ENCODE measurements at regions not wholly inside any gene's neighbourhood (a gene's known extent, or its start where the extent isn't known, plus 50 kb on each side); places are given as distances from the start of the nearest gene placed in this dataset.

DNA sequence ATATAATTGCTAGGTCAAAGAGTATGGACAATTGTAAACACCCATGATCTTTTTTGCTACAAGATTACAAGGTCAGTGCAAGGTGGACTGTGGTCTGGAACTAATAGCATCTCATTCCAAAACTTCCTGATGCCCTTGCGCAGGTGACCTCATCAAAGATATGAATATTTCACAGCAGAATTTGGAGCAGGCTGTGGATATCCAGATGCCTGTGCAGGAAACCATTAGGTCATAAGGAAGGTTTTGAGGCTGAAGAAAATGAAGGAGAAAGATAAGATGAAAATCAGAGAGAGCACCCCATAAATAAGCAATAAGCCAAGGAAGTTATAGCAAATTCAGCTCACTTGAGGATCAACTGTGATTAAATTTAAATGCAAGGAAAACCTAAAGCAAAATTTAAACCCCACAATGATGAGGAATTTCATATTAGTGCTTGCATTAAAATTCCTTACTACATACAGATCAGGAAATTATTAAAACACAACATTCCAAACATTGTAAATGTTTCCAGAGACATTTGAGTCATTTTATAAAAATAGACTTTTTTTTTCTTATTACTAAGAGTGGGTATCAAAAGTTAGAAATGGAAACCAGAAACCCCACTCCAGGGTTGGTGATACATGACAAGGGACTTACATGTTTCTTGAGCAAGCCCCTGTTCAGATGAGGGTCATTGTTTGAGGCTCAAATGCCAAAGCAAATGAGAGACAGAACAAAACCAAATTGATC lies 100.7 kb upstream of the FAM9C start:
- Histone ChIP-seq H3K9me3 (no peaks in the 10 kb centered on the region), H3K36me3 (no peaks in the 10 kb centered on the region), H3K4me1 (ENCODE audit: control insufficient read depth in 1 of 2, insufficient read depth in 1 of 2, low read depth in 1 of 2, low read length in 1 of 2) (peaks cover 10 to 15% of the 10 kb centered on the region in 2 experiments), H3K27me3 (no peaks in the 10 kb centered on the region), H3K4me3 (ENCODE audit: low read depth in 1 of 2, low read length in 1 of 2) (no peak overlapping the region), H3K27ac (no peak overlapping the region)
- TF ChIP-seq, protein P1, sequence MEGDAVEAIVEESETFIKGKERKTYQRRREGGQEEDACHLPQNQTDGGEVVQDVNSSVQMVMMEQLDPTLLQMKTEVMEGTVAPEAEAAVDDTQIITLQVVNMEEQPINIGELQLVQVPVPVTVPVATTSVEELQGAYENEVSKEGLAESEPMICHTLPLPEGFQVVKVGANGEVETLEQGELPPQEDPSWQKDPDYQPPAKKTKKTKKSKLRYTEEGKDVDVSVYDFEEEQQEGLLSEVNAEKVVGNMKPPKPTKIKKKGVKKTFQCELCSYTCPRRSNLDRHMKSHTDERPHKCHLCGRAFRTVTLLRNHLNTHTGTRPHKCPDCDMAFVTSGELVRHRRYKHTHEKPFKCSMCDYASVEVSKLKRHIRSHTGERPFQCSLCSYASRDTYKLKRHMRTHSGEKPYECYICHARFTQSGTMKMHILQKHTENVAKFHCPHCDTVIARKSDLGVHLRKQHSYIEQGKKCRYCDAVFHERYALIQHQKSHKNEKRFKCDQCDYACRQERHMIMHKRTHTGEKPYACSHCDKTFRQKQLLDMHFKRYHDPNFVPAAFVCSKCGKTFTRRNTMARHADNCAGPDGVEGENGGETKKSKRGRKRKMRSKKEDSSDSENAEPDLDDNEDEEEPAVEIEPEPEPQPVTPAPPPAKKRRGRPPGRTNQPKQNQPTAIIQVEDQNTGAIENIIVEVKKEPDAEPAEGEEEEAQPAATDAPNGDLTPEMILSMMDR (IDR thresholded peaks at IDR 0.05), result no peak

DNA sequence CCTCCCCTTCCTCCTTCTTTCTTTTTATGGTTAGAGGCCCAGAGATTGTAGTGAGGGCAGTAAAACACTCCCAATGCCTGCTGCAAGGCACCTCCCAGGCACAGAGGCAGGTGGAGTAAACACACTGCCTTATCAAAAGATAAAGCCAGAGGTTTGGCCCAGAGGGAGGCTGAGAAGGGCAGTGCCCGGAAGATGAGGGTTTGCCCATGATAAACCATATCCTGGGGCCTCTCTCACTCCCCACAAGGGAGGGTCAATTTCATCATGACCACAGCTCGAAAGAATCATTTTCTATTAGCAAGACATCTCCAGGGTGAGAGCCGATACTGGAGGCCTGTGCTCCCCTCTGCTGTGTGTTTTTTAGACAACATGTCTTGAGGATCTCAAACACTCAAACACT lies 98.5 kb upstream of the FAM9C start:
- Histone ChIP-seq H3K27ac (peak overlapping the region; percentile 60), H3K36me3 (no peaks in the 10 kb centered on the region), H3K4me3 (ENCODE audit: low read depth in 1 of 2, low read length in 1 of 2) (no peak overlapping the region), H3K27me3 (no peaks in the 10 kb centered on the region), H3K9me3 (no peaks in the 10 kb centered on the region), H3K4me1 (ENCODE audit: control insufficient read depth in 1 of 2, insufficient read depth in 1 of 2, low read depth in 1 of 2, low read length in 1 of 2) (peaks cover 10 to 15% of the 10 kb centered on the region in 2 experiments)
- TF ChIP-seq, protein P1 (IDR thresholded peaks at IDR 0.05), result no peak

DNA sequence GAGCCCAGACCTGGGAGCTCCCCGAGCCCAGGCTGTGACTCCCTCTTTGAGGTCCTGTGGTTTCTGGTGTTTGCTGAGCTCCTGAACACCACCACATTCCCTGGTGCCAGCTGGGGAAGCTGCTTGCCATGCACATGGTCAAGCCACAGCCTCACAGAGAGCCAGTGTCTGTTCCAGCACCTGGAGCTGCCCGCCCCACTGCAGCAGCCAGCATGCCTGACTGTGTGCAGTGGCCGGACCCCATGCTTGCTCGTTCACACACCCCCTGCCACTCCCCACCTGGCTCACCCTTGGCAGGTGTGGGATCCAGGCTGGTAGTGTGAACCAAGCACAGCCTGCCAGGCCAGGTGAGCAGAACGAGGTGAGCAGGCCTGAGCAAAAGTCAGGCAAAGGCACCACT lies 95.6 kb upstream of the FAM9C start:
- Histone ChIP-seq H3K27ac (no peak overlapping the region), H3K4me1 (ENCODE audit: control insufficient read depth in 1 of 2, insufficient read depth in 1 of 2, low read depth in 1 of 2, low read length in 1 of 2) (peaks cover 10 to 15% of the 10 kb centered on the region in 2 experiments), H3K27me3 (no peaks in the 10 kb centered on the region), H3K9me3 (no peaks in the 10 kb centered on the region), H3K36me3 (no peaks in the 10 kb centered on the region), H3K4me3 (ENCODE audit: low read depth in 1 of 2, low read length in 1 of 2) (no peak overlapping the region)
- TF ChIP-seq, protein P1 (IDR thresholded peaks at IDR 0.05), result no peak

DNA sequence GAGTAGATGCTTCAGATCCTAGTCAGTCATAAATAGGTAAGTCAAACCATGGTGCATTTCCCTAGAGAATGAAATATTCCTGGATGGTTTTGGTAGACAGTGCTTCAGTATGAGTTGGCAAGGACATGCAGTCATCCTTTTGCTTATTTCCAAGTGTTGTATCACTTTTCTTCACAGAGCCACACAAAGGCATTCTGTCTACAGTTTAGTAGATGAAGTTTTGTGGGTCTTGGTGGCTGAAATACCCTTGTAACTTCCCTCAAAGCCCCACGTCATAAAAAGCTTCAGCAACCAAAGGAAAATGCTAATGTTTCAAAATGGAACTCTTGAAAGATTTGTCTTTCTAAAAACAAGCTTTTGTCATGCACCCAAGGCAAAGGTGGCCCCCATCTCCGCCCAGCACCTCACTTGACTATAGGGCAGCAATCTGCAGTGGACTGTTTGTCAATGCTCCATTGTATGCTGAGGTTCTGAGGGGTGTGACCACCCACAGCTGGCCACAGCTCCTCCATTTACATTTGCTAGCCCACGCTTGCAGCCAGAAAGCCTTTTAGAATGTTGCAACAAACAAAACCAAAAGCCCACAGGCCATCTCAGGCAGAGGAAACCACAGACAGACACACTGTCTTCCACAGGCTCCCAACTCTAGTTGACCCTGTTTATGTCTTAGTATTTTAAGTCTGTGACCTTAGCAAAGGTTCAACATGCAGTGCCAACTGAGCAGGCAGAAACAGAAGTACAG lies 87.1 kb upstream of the FAM9C start:
- Histone ChIP-seq H3K4me1 (ENCODE audit: control insufficient read depth in 1 of 2, insufficient read depth in 1 of 2, low read depth in 1 of 2, low read length in 1 of 2) (peaks cover 17% of the 10 kb centered on the region in 2 experiments), H3K36me3 (no peaks in the 10 kb centered on the region), H3K9me3 (no peaks in the 10 kb centered on the region), H3K27me3 (no peaks in the 10 kb centered on the region), H3K4me3 (ENCODE audit: low read depth in 1 of 2, low read length in 1 of 2) (no peak overlapping the region), H3K27ac (peak overlapping the region; percentile 45)
- TF ChIP-seq, protein P1 (IDR thresholded peaks at IDR 0.05), result no peak

DNA sequence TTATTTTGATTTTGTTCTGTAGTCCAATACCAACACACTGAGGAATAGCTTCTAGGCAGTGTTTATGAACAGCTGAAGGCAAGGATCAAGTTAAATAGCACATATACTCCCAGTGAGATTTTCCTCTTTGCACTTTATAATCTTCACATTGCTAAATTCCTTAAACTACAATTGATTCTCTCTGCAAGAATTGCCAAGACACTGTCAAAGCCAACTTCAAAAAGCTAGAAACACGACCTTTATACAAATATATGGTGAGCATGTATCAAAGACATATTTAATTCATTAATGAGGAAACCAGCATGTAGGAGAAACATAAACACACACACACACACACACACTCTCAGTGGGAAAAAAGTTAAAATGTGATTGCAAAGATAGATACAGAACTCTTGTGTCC lies 86.4 kb upstream of the FAM9C start:
- TF ChIP-seq, protein P1 (IDR thresholded peaks at IDR 0.05), result no peak
- H3K4me3 ChIP-seq (ENCODE audit: low read depth in 1 of 2, low read length in 1 of 2), result no peak overlapping the region
- H3K27me3 ChIP-seq, result no peaks in the 10 kb centered on the region
- H3K27ac ChIP-seq, result no peak overlapping the region
- H3K36me3 ChIP-seq, result no peaks in the 10 kb centered on the region
- peaks cover 17% of the 10 kb centered on the region in 2 experiments for H3K4me1 ChIP-seq (ENCODE audit: control insufficient read depth in 1 of 2, insufficient read depth in 1 of 2, low read depth in 1 of 2, low read length in 1 of 2)
- H3K9me3 ChIP-seq, result no peaks in the 10 kb centered on the region
